MM.1S (cell line): ENCODE measurements at regions not wholly inside any gene's neighbourhood (a gene's known extent, or its start where the extent isn't known, plus 50 kb on each side); places are given as distances from the start of the nearest gene placed in this dataset.

ENCODE experiments used
- DNase-seq: peaks from one replicate; pipeline ENCODE4 v3.0.0-alpha.2; 2015
- H2AFZ ChIP-seq: fragments of 300-600 bp; sonication (generic); 2 replicates; pipeline ENCODE4 v1.6.0; 2016; ENCODE audit warnings: antibody characterized with exemption, low read length
- H3F3A ChIP-seq: fragments of 300-600 bp; sonication (generic); 2 replicates; pipeline ENCODE4 v1.6.1; 2016; ENCODE audit warnings: mild to moderate bottlenecking, antibody characterized with exemption, low read length, moderate library complexity, mixed read lengths; ENCODE audit not compliant: insufficient read depth
- H3K27ac ChIP-seq: fragments of 300-600 bp; sonication (generic); 2 replicates; pipeline ENCODE4 v1.5.1; 2016; ENCODE audit warnings: mild to moderate bottlenecking, low read length
- H3K27me3 ChIP-seq: fragments of 300-600 bp; sonication (generic); replicated peaks from 2 replicates; pipeline ENCODE4 v1.6.0; 2016; ENCODE audit warnings: low read length; ENCODE audit not compliant: insufficient read depth
- H3K36me3 ChIP-seq: fragments of 300-600 bp; sonication (generic); replicated peaks from 2 replicates; pipeline ENCODE4 v1.6.1; 2016; ENCODE audit warnings: mild to moderate bottlenecking, low read length, mixed read lengths; ENCODE audit not compliant: insufficient read depth
- H3K4me1 ChIP-seq: fragments of 300-600 bp; sonication (generic); 2 replicates; pipeline ENCODE4 v1.6.1; 2016; ENCODE audit warnings: low read length, mixed read lengths
- H3K4me2 ChIP-seq: fragments of 300-600 bp; sonication (generic); 2 replicates; pipeline ENCODE4 v1.6.0; 2016; ENCODE audit warnings: low read depth, low read length
- H3K4me3 ChIP-seq: fragments of 300-600 bp; sonication (generic); 2 replicates; pipeline ENCODE4 v1.5.1; 2016; ENCODE audit warnings: low read length, mixed read lengths
- H3K79me2 ChIP-seq: fragments of 300-600 bp; sonication (generic); 2 replicates; pipeline ENCODE4 v1.6.1; 2016; ENCODE audit warnings: mixed run types, low read length, mixed read lengths
- H3K9ac ChIP-seq: fragments of 300-600 bp; sonication (generic); 2 replicates; pipeline ENCODE4 v1.6.1; 2016; ENCODE audit warnings: low read length, mixed read lengths
- H3K9me2 ChIP-seq: fragments of 300-600 bp; sonication (generic); replicated peaks from 2 replicates; pipeline ENCODE4 v1.6.1; 2016; ENCODE audit warnings: mild to moderate bottlenecking, low read length, mixed read lengths; ENCODE audit not compliant: insufficient read depth
- H3K9me3 ChIP-seq: fragments of 300-600 bp; sonication (generic); replicated peaks from 2 replicates; pipeline ENCODE4 v1.6.1; 2016; ENCODE audit warnings: mild to moderate bottlenecking, low read length, mixed read lengths; ENCODE audit not compliant: insufficient read depth
- H4K20me1 ChIP-seq: fragments of 300-600 bp; sonication (generic); 2 replicates; pipeline ENCODE4 v1.6.1; 2016; ENCODE audit warnings: mild to moderate bottlenecking, low read length, moderate library complexity, mixed read lengths; ENCODE audit not compliant: insufficient read depth
- EZH2 ChIP-seq: fragments of 300-600 bp; sonication (generic); optimal IDR thresholded peaks from 2 replicates; pipeline ENCODE3; 2017; ENCODE audit warnings: low read depth, mild to moderate bottlenecking, antibody characterized with exemption, low read length, mixed read lengths
- EZH2phosphoT487 ChIP-seq: fragments of 300-600 bp; sonication (generic); IDR thresholded peaks from 2 replicates; pipeline ENCODE4 v1.6.1; 2018; ENCODE audit warnings: antibody characterized with exemption, low read length
- TF ChIP-seq, protein P1 (sequence below): fragments of 300-600 bp; sonication (generic); IDR thresholded peaks from 2 replicates; pipeline ENCODE4 v1.5.1; 2016; ENCODE audit warnings: antibody characterized with exemption, low read length, mixed read lengths

DNA sequence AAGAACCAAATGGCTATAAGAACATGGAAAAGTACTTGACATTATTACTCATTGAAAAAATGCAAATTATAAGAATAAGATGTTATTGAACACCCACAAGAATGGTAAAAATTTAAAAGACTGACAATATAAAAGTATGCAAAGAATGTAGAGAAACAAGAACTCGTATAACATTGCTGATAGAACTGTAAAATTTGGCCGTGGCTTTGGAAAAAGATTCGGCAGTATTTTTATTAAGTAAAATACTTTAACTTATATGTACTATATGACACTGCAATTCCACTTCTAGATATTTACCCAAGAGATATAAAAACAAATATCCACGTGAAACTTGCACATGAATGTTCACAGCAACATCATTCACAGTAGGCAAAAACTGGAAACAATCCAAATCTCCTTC, 239.2 kb downstream of the TPBG start:
- no peaks in the 10 kb centered on the region for H3K36me3 ChIP-seq
- H3K9ac ChIP-seq, result no peak overlapping the region
- H3K27me3 ChIP-seq, result no peaks in the 10 kb centered on the region
- H3K9me3 ChIP-seq, result no peaks in the 10 kb centered on the region
- H3K4me3 ChIP-seq, result no peak overlapping the region
- H3K79me2 ChIP-seq, result no peaks in the 10 kb centered on the region
- no peaks in the 10 kb centered on the region for H3K9me2 ChIP-seq
- DNase-seq, result no peak
- H4K20me1 ChIP-seq, result no peaks in the 10 kb centered on the region
- H3K4me1 ChIP-seq, result no peaks in the 10 kb centered on the region
- H2AFZ ChIP-seq, result no peak overlapping the region
- H3K4me2 ChIP-seq, result no peak overlapping the region
- TF ChIP-seq EZH2phosphoT487, result no peak
- TF ChIP-seq, protein P1, sequence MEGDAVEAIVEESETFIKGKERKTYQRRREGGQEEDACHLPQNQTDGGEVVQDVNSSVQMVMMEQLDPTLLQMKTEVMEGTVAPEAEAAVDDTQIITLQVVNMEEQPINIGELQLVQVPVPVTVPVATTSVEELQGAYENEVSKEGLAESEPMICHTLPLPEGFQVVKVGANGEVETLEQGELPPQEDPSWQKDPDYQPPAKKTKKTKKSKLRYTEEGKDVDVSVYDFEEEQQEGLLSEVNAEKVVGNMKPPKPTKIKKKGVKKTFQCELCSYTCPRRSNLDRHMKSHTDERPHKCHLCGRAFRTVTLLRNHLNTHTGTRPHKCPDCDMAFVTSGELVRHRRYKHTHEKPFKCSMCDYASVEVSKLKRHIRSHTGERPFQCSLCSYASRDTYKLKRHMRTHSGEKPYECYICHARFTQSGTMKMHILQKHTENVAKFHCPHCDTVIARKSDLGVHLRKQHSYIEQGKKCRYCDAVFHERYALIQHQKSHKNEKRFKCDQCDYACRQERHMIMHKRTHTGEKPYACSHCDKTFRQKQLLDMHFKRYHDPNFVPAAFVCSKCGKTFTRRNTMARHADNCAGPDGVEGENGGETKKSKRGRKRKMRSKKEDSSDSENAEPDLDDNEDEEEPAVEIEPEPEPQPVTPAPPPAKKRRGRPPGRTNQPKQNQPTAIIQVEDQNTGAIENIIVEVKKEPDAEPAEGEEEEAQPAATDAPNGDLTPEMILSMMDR, result no peak
- no peak for TF ChIP-seq EZH2
- H3F3A ChIP-seq, result no peaks in the 10 kb centered on the region
- H3K27ac ChIP-seq, result no peak overlapping the region

DNA sequence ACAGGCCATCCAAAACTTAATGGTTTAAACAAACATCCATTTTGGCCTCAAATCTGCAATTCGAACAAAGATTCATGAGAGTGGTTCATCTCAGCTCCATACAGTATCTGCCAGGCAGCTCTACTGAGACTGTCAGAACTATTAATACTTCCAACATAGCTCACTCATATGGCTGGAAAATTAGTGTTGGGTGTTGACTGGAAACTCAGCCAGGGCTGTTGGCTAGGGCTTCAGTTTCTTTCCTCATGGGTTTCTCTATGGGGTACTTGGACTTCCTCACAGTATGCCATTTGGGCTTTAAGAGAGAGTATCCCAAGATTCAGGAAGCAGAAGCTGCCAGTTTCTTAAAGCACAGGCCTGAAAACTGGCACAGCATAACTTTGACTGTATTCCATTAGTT, 240.3 kb downstream of the TPBG start:
- no peaks in the 10 kb centered on the region for H3K4me1 ChIP-seq
- no peaks in the 10 kb centered on the region for H3K27me3 ChIP-seq
- H3F3A ChIP-seq, result no peaks in the 10 kb centered on the region
- DNase-seq, result no peak
- no peak overlapping the region for H3K4me3 ChIP-seq
- H3K79me2 ChIP-seq, result no peaks in the 10 kb centered on the region
- H2AFZ ChIP-seq, result no peak overlapping the region
- H3K9me3 ChIP-seq, result no peaks in the 10 kb centered on the region
- no peaks in the 10 kb centered on the region for H3K36me3 ChIP-seq
- H3K4me2 ChIP-seq, result no peak overlapping the region
- TF ChIP-seq EZH2 (no peak), EZH2phosphoT487 (no peak)
- TF ChIP-seq, protein P1, result no peak
- H3K9ac ChIP-seq, result no peak overlapping the region
- no peak overlapping the region for H3K27ac ChIP-seq
- H4K20me1 ChIP-seq, result no peaks in the 10 kb centered on the region
- H3K9me2 ChIP-seq, result no peaks in the 10 kb centered on the region

DNA sequence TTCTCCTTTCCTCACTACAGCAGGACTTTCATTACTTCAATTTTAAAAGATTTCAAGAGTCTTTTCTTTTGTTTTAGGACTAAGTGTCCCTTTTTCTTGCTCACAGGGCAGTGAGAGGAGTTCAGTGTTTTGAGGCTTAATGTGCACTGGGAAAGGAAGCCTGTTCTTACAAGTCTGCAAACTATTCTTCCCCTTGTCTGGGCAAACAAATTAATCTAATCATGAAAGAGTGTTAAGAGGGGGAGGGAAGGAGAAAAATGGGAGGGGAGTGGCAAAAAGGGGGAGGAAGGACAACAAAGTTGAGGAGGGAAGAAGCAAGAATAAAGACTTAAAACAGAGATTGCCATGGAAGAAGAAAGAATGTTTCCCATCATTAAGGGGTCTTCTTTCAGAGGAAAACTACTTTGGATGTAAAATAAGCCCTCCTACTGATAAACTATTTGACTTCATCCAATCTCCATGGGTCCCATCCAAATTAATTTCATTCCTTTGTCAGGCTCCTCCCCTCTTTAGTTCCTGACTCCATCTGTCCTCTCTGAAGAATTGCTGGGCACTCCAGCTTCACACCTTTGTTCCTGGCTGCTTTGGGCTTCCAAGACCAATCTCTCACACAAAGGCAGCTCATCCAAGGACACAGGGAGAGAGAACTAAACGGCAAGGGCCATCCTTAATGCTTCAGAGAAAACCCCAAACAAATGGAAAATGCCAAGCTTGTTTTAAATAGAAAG, 244.5 kb downstream of the TPBG start:
- Histone ChIP-seq H3F3A (no peaks in the 10 kb centered on the region), H3K4me3 (no peak overlapping the region), H4K20me1 (no peaks in the 10 kb centered on the region), H3K27me3 (no peaks in the 10 kb centered on the region), H3K36me3 (no peaks in the 10 kb centered on the region), H3K4me1 (no peaks in the 10 kb centered on the region), H3K79me2 (no peaks in the 10 kb centered on the region), H3K9ac (no peak overlapping the region), H3K9me2 (no peaks in the 10 kb centered on the region), H2AFZ (no peak overlapping the region), H3K27ac (no peak overlapping the region), H3K9me3 (no peaks in the 10 kb centered on the region), H3K4me2 (no peak overlapping the region)
- DNase-seq, result no peak
- TF ChIP-seq EZH2, result no peak
- no peak for TF ChIP-seq EZH2phosphoT487
- TF ChIP-seq, protein P1, result no peak
